ENCODE measurements at regions not wholly inside any gene's neighbourhood (a gene's known extent, or its start where the extent isn't known, plus 50 kb on each side); places are given as distances from the start of the nearest gene placed in this dataset.
A peak's percentile ranks its signal among the peaks of the same experiment; 100 is the strongest.
"Not testable (repeated sequence)": the region's sequence is repeated elsewhere in the genome, so short reads cannot be mapped to it uniquely, and the experiment has no call there.

GRCh38 chr6:81326881-81327561 is 425.5 kb downstream of the TENT5A start:
- no peak for DNase-seq

DNA sequence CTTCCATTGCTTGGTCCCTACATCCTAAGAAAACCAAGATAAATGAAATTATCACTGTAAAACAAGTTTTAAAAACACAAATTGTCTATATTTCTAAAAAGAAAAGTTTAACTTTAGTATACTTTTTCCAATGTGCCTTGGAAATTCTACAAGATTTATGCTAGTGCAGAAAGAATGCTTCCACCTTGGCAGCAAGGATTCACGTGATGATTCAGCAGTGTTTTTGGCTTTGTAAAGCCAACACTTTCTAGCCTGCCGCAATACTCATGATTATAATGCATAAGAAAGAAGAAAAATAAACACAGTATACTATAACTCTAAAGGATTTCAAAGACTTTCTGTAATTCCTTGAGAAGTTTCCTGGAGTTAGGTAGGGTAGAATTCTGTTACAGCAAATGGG is 442.7 kb downstream of the TENT5A start:
- no peak for DNase-seq

GRCh38 chr6:81308577-81309279 is 443.8 kb downstream of the TENT5A start:
- DNase-seq = no peak

DNA sequence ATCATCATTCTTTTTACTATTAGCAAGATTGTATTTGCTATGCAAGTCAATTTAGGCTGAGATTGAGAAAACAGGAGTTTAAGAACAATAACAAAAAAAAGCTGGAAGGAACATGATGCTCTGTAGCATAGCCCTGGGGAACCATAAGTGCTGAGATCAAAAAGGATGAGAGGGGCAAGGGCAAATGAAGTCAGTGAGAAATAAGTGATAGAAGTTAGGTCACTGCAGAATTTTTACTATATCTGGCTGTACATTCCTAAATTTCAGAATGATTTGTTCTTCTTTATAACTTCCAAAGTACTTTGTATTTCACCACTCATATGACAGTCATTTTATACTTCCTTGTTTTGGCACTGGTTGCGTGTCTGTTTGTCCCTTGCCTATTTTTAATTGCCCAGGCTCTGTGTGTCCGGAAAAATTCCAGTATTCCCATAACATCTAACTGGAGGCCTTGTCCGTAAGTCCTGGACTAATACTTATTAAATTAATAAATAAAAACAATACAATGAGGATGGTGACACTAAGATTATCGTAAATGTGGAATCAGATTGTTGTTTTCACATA is 444.7 kb downstream of the TENT5A start:
- DNase-seq = no peak

GRCh38 chr6:81304466-81304865 is 448.0 kb downstream of the TENT5A start:
- no peak for DNase-seq

DNA sequence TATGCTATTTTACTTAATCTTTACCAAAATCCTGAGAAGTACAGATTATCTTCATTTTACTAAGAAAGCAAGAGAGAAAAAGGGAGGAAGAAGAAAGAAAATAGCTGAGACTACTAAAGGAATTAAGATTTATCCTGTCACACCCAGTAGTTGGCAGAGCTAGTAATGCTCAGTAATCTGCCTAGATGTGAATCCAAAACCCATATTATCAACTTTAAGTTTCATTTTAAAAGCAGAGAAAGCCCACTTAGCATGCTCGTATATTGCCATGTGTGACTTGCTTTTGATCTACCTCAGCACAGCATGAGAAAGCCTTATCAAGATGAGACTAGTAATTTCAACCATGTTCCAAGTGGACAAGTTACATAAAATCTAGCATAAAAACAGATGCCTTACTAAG is 451.5 kb downstream of the TENT5A start:
- no peak for DNase-seq

- DNase-seq = no peak
Measured at GRCh38 chr6:81298751-81299150, 453.7 kb downstream of the TENT5A start.

DNA sequence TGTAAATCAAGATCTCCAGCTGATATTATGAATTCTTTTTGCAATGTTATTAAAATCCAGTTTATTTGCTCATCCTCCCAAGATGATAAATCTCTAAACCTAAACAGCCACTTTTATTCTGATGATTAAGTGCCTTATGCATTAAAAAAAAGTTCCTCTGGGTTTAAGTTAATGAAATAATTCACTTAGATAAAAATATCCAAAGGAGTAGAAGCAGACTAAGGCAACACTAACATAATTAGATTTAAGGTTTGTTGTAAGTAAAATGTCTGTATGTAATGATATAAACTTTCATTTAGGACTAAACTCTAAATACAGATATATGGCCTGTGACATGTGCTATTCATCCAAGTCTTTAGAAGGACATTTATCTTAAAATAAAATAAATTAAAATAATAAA is 457.2 kb downstream of the TENT5A start:
- DNase-seq = no peak

DNA sequence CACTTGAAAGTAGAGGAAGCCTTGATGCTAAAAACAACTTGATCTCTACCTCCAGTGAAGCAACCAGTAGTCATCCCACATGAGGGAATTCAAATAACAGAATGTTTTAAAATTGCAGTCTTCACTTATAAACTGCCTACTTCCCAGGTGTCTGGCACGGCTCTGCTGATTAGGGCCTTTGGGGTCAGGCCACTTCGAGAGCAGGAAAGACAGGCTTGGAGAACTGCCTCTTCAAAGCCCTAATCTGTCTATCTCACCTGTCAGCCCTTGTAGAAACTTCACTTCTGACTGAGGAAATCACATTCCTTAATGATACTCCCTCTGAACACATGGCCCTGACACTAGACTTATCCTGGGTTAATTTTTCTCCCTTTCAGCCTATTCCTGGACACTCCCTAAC is 458.6 kb downstream of the TENT5A start:
- no peak for DNase-seq

DNA sequence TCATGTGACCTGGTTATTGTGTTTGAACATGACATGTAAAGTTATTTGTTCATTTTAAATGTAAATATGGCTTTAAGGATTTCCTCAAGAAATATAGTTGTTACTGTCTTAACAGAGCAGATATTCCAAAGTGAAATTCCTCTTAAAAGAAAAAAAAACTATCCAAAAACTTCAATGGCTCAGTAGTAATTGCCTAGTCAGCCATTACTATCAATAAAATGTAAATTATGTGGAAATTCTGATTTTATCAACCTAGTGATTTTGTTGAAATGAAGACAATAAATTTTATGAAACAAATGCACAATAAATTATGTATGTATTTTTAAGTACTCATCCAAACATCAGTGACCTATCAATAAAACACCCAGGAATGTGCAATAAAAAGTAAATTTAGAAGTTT is 463.3 kb downstream of the TENT5A start:
- DNase-seq = no peak

DNA sequence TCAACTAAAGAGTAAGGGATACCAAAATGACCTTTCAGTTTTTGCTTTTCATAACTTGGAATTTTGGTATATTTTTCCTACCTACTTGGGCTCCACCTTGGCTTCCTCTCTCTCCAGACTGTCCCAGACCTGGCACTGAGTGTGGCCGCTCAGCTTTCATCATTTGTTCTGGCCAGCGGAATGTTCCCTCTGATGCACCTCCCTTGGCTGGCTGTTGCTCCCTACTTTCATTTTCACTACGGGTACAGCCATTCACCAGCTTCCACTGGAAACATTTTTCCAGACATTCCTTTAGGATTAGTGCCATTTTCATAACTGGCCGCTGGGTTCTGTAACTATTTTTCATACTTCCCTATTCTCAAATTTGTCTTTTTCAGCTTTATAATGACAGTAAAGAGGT is 487.4 kb downstream of the TENT5A start:
- no peak for DNase-seq

DNA sequence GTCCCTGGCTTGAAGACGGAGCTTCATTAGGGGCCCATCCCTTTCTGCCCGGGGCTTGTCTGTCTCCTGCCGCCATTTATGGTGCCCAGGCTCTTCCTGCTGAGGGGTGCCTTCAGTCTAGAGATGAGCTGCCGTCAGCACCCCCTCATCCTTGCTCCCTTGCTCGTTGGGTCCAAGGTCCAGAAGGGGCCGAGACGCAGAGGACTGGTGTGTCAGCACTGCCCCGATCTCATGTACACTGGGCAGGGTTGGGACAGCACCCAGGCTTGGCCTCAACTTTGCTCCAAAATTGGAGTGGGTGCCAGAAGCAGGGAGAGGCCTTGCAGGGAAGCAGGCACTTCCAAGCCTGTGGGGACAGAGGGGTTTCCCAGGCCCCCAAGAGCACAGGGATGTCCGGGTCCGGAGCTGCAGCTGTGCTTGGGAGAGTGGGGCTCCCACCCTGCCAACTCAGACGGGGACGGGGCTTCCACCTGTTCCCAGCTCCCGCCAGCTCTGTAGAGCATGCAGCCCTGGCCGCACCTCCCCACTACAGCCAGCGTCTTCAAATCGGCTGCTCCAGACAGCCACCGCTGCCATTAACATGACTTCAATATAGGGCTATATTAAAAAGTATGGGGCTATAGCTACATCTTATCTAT is 488.8 kb downstream of the TENT5A start:
- no peak for DNase-seq

DNA sequence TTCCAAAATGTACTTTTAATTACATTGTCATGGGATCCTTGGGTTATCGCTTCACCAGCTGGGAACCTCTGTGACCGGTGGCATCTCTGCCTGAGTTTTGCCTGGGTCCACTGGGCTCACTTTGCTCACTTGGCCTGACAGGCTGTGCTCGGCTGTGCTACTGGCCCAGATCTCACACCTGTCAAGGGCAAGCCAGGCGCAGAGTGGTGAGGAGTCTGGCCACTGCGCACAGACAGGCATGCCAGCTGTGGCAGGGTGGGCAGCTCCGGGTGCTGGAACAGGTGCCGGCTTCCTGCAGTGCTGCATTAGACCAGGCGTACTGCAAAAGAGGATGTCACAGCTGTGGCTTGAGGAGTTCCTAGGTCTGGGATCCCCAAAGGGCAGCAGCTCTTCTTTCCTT is 489.8 kb downstream of the TENT5A start:
- DNase-seq = no peak

- DNase-seq = not testable (repeated sequence)
Measured at GRCh38 chr6:81256223-81256622, 496.3 kb downstream of the TENT5A start.

DNA sequence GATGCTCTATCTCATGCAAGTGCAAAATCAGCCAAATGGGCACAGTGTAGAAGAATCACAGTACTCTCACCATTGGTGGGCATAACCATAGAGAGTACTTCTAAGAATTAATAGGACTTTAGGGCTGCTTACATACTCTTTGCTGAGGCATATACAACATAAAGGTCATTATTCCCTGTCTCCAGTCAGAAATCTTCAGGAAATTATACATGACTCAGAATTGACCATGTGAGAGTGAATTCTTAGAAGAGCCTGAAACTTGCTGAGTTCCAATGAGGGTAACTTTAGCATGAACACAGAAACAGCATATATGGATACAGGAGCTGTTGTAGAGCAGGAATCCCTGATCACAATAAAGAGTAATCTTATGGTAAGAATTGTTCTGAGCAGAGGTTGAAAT is 498.7 kb downstream of the TENT5A start:
- DNase-seq = no peak

GRCh38 chr6:81252231-81252630 is 500.2 kb downstream of the TENT5A start:
- no peak for DNase-seq

- DNase-seq = no peak
Measured at GRCh38 chr6:81246200-81246599, 506.3 kb downstream of the TENT5A start.

GRCh38 chr6:81242624-81243023 is 509.9 kb downstream of the TENT5A start:
- no peak for DNase-seq

GRCh38 chr6:81241126-81242041 is 511.1 kb downstream of the TENT5A start:
- DNase-seq = peak; percentile 9

GRCh38 chr6:81238390-81238789 is 514.1 kb downstream of the TENT5A start:
- no peak for DNase-seq

DNA sequence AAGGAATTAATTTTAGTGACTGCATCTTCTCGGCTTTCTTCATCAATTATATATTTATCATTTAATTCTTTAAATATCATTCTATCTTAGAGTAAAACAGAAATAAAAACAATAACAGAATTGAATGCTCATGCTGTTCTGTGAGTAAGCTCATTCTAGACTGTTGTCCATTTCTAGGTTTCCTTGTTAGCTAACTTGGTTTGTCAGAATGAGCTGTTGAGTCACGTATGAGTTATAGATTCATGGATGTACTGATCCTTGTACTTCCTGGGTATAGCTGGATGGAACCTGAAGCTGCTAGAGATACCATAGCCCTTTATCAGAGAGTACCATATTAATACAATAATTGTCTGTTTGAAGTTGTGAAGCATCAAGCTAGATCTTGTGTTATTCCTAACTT is 515.3 kb downstream of the TENT5A start:
- DNase-seq = no peak

DNA sequence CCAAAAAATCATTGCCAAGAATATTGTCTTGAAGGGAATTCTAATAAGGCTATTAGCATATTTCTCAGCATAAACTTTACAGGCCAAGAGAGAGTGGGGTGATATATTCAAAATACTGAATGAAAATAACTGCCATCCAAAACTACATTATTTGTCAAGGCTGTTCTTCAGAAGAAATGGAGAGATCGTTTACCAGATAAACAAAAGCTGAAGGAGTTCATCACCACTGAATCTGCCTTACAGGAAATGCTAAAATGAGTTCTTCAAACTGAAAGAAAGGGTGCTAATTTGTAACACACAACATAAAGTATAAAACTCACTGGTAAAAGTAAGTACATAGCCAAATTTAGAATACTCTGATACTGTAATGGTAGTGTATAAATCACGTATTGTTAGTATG is 517.0 kb downstream of the TENT5A start:
- no peak for DNase-seq

GRCh38 chr6:81233990-81234389 is 518.5 kb downstream of the TENT5A start:
- DNase-seq = no peak

Measured in inflammatory macrophage treated with lipopolysaccharide for 4 hours (primary cell).